CD4-positive, alpha-beta memory T cell (primary cell): ENCODE measurements at regions not wholly inside any gene's neighbourhood (a gene's known extent, or its start where the extent isn't known, plus 50 kb on each side); places are given as distances from the start of the nearest gene placed in this dataset.

Experiments
- CTCF ChIA-PET: fragments of 350-600 bp; sonication (Branson Sonifier 250); formaldehyde crosslinking; loops from one replicate; lab custom pipeline; 2021; ENCODE audit warnings: inconsistent platforms; ENCODE audit not compliant: partially characterized antibody; lab: Charles Lee
- POLR2A ChIA-PET: fragments of 350-600 bp; sonication (Branson Sonifier 250); formaldehyde crosslinking; loops from one replicate; lab custom pipeline; 2021; ENCODE audit not compliant: partially characterized antibody; lab: Charles Lee
- DNase-seq, 5 donors: peaks; one replicate each; pipeline versions ENCODE4 v3.0.0 to v3.0.0-alpha.2; 2020 to 2022; ENCODE audit warnings: mixed read lengths in 1 of 5
- H3K27ac ChIP-seq: one replicate; pipeline ENCODE4 v1.7.0; 2013; ENCODE audit warnings: low read depth, low read length
- H3K27me3 ChIP-seq: 2 replicates; pipeline ENCODE4 v1.7.0; 2013; ENCODE audit warnings: mild to moderate bottlenecking, low read length, moderate library complexity; ENCODE audit not compliant: insufficient read depth
- H3K36me3 ChIP-seq: 2 replicates; pipeline ENCODE4 v1.7.0; 2013; ENCODE audit warnings: mild to moderate bottlenecking, low read length, moderate library complexity; ENCODE audit not compliant: insufficient read depth
- H3K4me1 ChIP-seq: 2 replicates; pipeline ENCODE4 v1.7.0; 2013; ENCODE audit warnings: mild to moderate bottlenecking, low read length, moderate library complexity; ENCODE audit not compliant: insufficient read depth
- H3K4me3 ChIP-seq, 2 donors: one replicate each; pipeline ENCODE4 v1.7.0; 2013; ENCODE audit warnings: low read length in 2 of 2, mild to moderate bottlenecking in 1 of 2
- H3K9me3 ChIP-seq, 2 donors: one replicate each; pipeline ENCODE4 v1.7.0; 2013; ENCODE audit warnings: low read length in 2 of 2, control low read depth in 1 of 2; ENCODE audit not compliant: control insufficient read depth in 1 of 2
- H3K27ac Mint-ChIP-seq, 7 donors: one replicate each; pipeline ENCODE4 v1.8.0; 2020 to 2021; ENCODE audit warnings: mixed read lengths in 7 of 7, mild to moderate bottlenecking in 6 of 7, inconsistent platforms in 3 of 7, moderate library complexity in 3 of 7
- H3K27me3 Mint-ChIP-seq, 2 donors: one replicate each; pipeline ENCODE4 v1.8.0; 2020 to 2021; ENCODE audit warnings: mixed read lengths in 2 of 2
- H3K36me3 Mint-ChIP-seq, 2 donors: one replicate each; pipeline ENCODE4 v1.8.0; 2020 to 2021; ENCODE audit warnings: mixed read lengths in 2 of 2, inconsistent platforms in 1 of 2, mild to moderate bottlenecking in 1 of 2
- H3K4me1 Mint-ChIP-seq, 4 donors: one replicate each; pipeline ENCODE4 v1.8.0; 2020 to 2021; ENCODE audit warnings: mixed read lengths in 4 of 4, mild to moderate bottlenecking in 1 of 4
- H3K4me3 Mint-ChIP-seq, 8 donors: one replicate each; pipeline ENCODE4 v1.8.0; 2020 to 2021; ENCODE audit warnings: mixed read lengths in 8 of 8, mild to moderate bottlenecking in 7 of 8, moderate library complexity in 6 of 8, inconsistent platforms in 3 of 8
- H3K9me3 Mint-ChIP-seq, 8 donors: one replicate each; pipeline ENCODE4 v1.8.0; 2020 to 2021; ENCODE audit warnings: mixed read lengths in 8 of 8, mild to moderate bottlenecking in 5 of 8, inconsistent platforms in 3 of 8, moderate library complexity in 1 of 8
- intact Hi-C: fragments of 100-400 bp; cut with micrococcal nuclease; formaldehyde crosslinking; loops from one replicate; pipeline ENCODE4 v1.15.1; 2023

- H3K27me3 Mint-ChIP-seq = no peaks in the 10 kb centered on the region
- H3K4me1 Mint-ChIP-seq = no peaks in the 10 kb centered on the region
- H3K36me3 Mint-ChIP-seq = no peaks in the 10 kb centered on the region
- ChIA-PET POLR2A (no interaction called here), CTCF (no interaction called here)
- Histone ChIP-seq H3K27ac (no peak overlapping the region), H3K36me3 (no peaks in the 10 kb centered on the region), H3K4me3 (no peak overlapping the region), H3K9me3 (no peaks in the 10 kb centered on the region), H3K27me3 (no peaks in the 10 kb centered on the region), H3K4me1 (no peaks in the 10 kb centered on the region)
- peaks cover 0 to 8% (median 3%) of the 10 kb centered on the region in 8 donors for H3K9me3 Mint-ChIP-seq
- no peak overlapping the region for H3K27ac Mint-ChIP-seq
- H3K4me3 Mint-ChIP-seq = no peak overlapping the region
- intact Hi-C loops = no loop called here
- no peak for DNase-seq
Observed at GRCh38 chr6:115577270-115577669, 483.4 kb downstream of the FRK start.

GRCh38 chr6:115575285-115575684 lies 485.4 kb downstream of the FRK start:
- Histone ChIP-seq H3K27ac (no peak overlapping the region), H3K27me3 (no peaks in the 10 kb centered on the region), H3K4me3 (no peak overlapping the region), H3K9me3 (no peaks in the 10 kb centered on the region), H3K4me1 (no peaks in the 10 kb centered on the region), H3K36me3 (no peaks in the 10 kb centered on the region)
- H3K27ac Mint-ChIP-seq = no peak overlapping the region
- H3K27me3 Mint-ChIP-seq = no peaks in the 10 kb centered on the region
- H3K4me3 Mint-ChIP-seq = no peak overlapping the region
- intact Hi-C loops = no loop called here
- H3K4me1 Mint-ChIP-seq = no peaks in the 10 kb centered on the region
- DNase-seq = no peak
- CTCF ChIA-PET = no interaction called here
- POLR2A ChIA-PET = no interaction called here
- peaks cover 0 to 8% (median 5%) of the 10 kb centered on the region in 8 donors for H3K9me3 Mint-ChIP-seq
- no peaks in the 10 kb centered on the region for H3K36me3 Mint-ChIP-seq

- no peak overlapping the region for H3K27ac Mint-ChIP-seq
- Histone ChIP-seq H3K9me3 (peaks cover 0 to 2% of the 10 kb centered on the region in 2 donors), H3K27ac (no peak overlapping the region), H3K27me3 (no peaks in the 10 kb centered on the region), H3K4me1 (no peaks in the 10 kb centered on the region), H3K36me3 (no peaks in the 10 kb centered on the region), H3K4me3 (no peak overlapping the region)
- no peak overlapping the region for H3K4me3 Mint-ChIP-seq
- H3K36me3 Mint-ChIP-seq = no peaks in the 10 kb centered on the region
- H3K4me1 Mint-ChIP-seq = no peaks in the 10 kb centered on the region
- CTCF ChIA-PET = no interaction called here
- H3K9me3 Mint-ChIP-seq = peaks cover 1 to 10% (median 5%) of the 10 kb centered on the region in 8 donors
- no peak for DNase-seq
- intact Hi-C loops = no loop called here
- no peaks in the 10 kb centered on the region for H3K27me3 Mint-ChIP-seq
- POLR2A ChIA-PET = no interaction called here
Observed at GRCh38 chr6:115573861-115574260, 486.8 kb downstream of the FRK start.

GRCh38 chr6:115570331-115570730 lies 490.4 kb downstream of the FRK start:
- Histone ChIP-seq H3K27me3 (no peaks in the 10 kb centered on the region), H3K36me3 (no peaks in the 10 kb centered on the region), H3K4me3 (no peak overlapping the region), H3K27ac (no peak overlapping the region), H3K9me3 (peaks cover 0 to 4% of the 10 kb centered on the region in 2 donors), H3K4me1 (no peaks in the 10 kb centered on the region)
- Mint-ChIP-seq H3K36me3 (no peaks in the 10 kb centered on the region), H3K27ac (no peak overlapping the region), H3K9me3 (peaks cover 0 to 10% (median 5%) of the 10 kb centered on the region in 8 donors), H3K4me3 (no peak overlapping the region), H3K4me1 (no peaks in the 10 kb centered on the region), H3K27me3 (no peaks in the 10 kb centered on the region)
- intact Hi-C loops = no loop called here
- CTCF ChIA-PET = no interaction called here
- POLR2A ChIA-PET = no interaction called here
- DNase-seq = no peak

- intact Hi-C loops = no loop called here
- no peaks in the 10 kb centered on the region for H3K36me3 Mint-ChIP-seq
- no peaks in the 10 kb centered on the region for H3K9me3 ChIP-seq
- no peaks in the 10 kb centered on the region for H3K4me1 ChIP-seq
- no peaks in the 10 kb centered on the region for H3K27me3 ChIP-seq
- H3K4me1 Mint-ChIP-seq = no peaks in the 10 kb centered on the region
- peaks cover 0 to 7% (median 2%) of the 10 kb centered on the region in 8 donors for H3K9me3 Mint-ChIP-seq
- no peak overlapping the region for H3K27ac ChIP-seq
- H3K4me3 Mint-ChIP-seq = no peak overlapping the region
- ChIA-PET POLR2A (no interaction called here), CTCF (no interaction called here)
- no peak overlapping the region for H3K4me3 ChIP-seq
- no peak overlapping the region for H3K27ac Mint-ChIP-seq
- H3K27me3 Mint-ChIP-seq = no peaks in the 10 kb centered on the region
- H3K36me3 ChIP-seq = no peaks in the 10 kb centered on the region
- no peak for DNase-seq
Observed at GRCh38 chr6:115554060-115554459, 506.6 kb downstream of the FRK start.

- no peaks in the 10 kb centered on the region for H3K27me3 ChIP-seq
- Mint-ChIP-seq H3K4me3 (no peak overlapping the region), H3K9me3 (peaks cover 0 to 6% (median 3%) of the 10 kb centered on the region in 8 donors), H3K27me3 (no peaks in the 10 kb centered on the region), H3K4me1 (no peaks in the 10 kb centered on the region), H3K27ac (peak overlapping the region in 1 of 7 donors; percentile 48), H3K36me3 (no peaks in the 10 kb centered on the region)
- no peaks in the 10 kb centered on the region for H3K36me3 ChIP-seq
- H3K27ac ChIP-seq = no peak overlapping the region
- H3K4me3 ChIP-seq = no peak overlapping the region
- H3K9me3 ChIP-seq = no peaks in the 10 kb centered on the region
- H3K4me1 ChIP-seq = no peaks in the 10 kb centered on the region
- ChIA-PET POLR2A (no interaction called here), CTCF (no interaction called here)
- intact Hi-C loops = no loop called here
- DNase-seq = no peak
Observed at GRCh38 chr6:115551527-115551926, 509.2 kb downstream of the FRK start.

- H3K4me3 ChIP-seq = no peak overlapping the region
- Mint-ChIP-seq H3K27me3 (no peaks in the 10 kb centered on the region), H3K4me1 (no peaks in the 10 kb centered on the region), H3K36me3 (no peaks in the 10 kb centered on the region), H3K27ac (no peak overlapping the region), H3K9me3 (peaks cover 0 to 16% (median 6%) of the 10 kb centered on the region in 8 donors), H3K4me3 (no peak overlapping the region)
- H3K4me1 ChIP-seq = no peaks in the 10 kb centered on the region
- intact Hi-C loops = no loop called here
- ChIA-PET POLR2A (no interaction called here), CTCF (no interaction called here)
- H3K36me3 ChIP-seq = no peaks in the 10 kb centered on the region
- no peak for DNase-seq
- H3K27me3 ChIP-seq = no peaks in the 10 kb centered on the region
- no peaks in the 10 kb centered on the region for H3K9me3 ChIP-seq
- H3K27ac ChIP-seq = no peak overlapping the region
Observed at GRCh38 chr6:115545672-115545986, 515.1 kb downstream of the FRK start.
